Prostate gland (tissue), 2 donors: ENCODE measurements at regions not wholly inside any gene's neighbourhood (a gene's known extent, or its start where the extent isn't known, plus 50 kb on each side); places are given as distances from the start of the nearest gene placed in this dataset.

Experiments
- DNase-seq: peaks from one replicate; pipeline ENCODE4 v3.0.0-alpha.2; 2019; ENCODE audit warnings: low spot score
- H3K27ac ChIP-seq, 2 donors: fragments of 200-600 bp; sonication (generic); 2 replicates each; pipeline ENCODE4 v1.5.1; 2017 to 2019
- H3K27me3 ChIP-seq: fragments of 200-600 bp; sonication (generic); replicated peaks from 2 replicates; pipeline ENCODE4 v1.5.1; 2019; ENCODE audit not compliant: insufficient read depth
- H3K36me3 ChIP-seq, 2 donors: fragments of 200-600 bp; sonication (generic); 1 replicate in 1 of 2; 2 replicates in 1 of 2; pipeline versions ENCODE4 v1.5.1 to v1.8.1; 2017 to 2019
- H3K4me1 ChIP-seq: fragments of 200-600 bp; sonication (generic); replicated peaks from 2 replicates; pipeline ENCODE4 v1.5.1; 2019
- H3K4me3 ChIP-seq, 2 donors: fragments of 200-600 bp; sonication (generic); 2 replicates each; pipeline ENCODE4 v1.5.1; 2017 to 2019
- H3K9me3 ChIP-seq: fragments of 200-600 bp; sonication (generic); 2 replicates; pipeline ENCODE4 v1.5.1; 2017
- CTCF ChIP-seq, 4 experiments: fragments of 200-600 bp in 2 of 4; fragments of 450-650 bp in 2 of 4; sonication (generic) in 2 of 4; IDR thresholded peaks; 1 replicate in 3 of 4; 2 replicates in 1 of 4; pipeline ENCODE4 v1.5.1; 2016 to 2019; ENCODE audit warnings: antibody characterized with exemption in 4 of 4, mild to moderate bottlenecking in 2 of 4, moderate library complexity in 2 of 4
- POLR2A ChIP-seq: fragments of 450-650 bp; IDR thresholded peaks from one replicate; pipeline ENCODE4 v1.6.1; 2016; ENCODE audit warnings: antibody characterized with exemption, mild to moderate bottlenecking
- POLR2AphosphoS5 ChIP-seq: sonication (generic); formaldehyde crosslinking; IDR thresholded peaks from one replicate; pipeline ENCODE4 v1.6.1; 2017; ENCODE audit warnings: antibody characterized with exemption
- WGBS: methylation state at CpG from one replicate; pipeline ENCODE4 v1.1.5; 2018; 5-methylcytosine and 5-hydroxymethylcytosine counted together
- intact Hi-C: fragments of 100-400 bp; cut with DNase I; formaldehyde crosslinking; loops from one replicate; pipeline ENCODE4 v1.14.2; 2022

- Histone ChIP-seq H3K4me3 (no peak overlapping the region), H3K36me3 (no peaks in the 10 kb centered on the region), H3K27ac (no peak overlapping the region), H3K9me3 (no peaks in the 10 kb centered on the region), H3K27me3 (no peaks in the 10 kb centered on the region), H3K4me1 (no peaks in the 10 kb centered on the region)
- 80% methylated on average over 5 of the region's 5 CpGs for WGBS
- DNase-seq = no peak
- no peak for TF ChIP-seq CTCF (IDR thresholded peaks at IDR 0.05)
- TF ChIP-seq POLR2A = no peak
- no peak for TF ChIP-seq POLR2AphosphoS5
- intact Hi-C loops = no loop called here
Measured at GRCh38 chr18:73708591-73708990, 439.0 kb downstream of the FBXO15 start.

DNA sequence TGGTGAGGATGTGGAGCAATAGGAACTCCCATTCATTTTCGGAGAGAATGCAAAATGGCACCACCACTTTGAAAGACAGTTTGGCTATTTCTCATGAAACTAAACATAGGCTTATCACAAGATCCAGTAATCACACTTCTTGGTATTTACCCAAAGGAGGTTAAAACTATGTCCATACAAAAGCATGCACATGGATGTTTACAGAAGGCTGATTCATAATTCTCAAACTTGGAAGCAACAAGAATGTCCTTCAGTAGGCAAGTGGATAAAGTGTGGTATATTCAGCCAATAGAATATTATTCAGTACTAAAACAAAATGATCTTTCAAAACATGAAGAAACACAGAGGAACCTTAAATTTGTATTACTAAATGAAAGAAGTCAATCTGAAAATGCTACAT is 440.6 kb downstream of the FBXO15 start:
- TF ChIP-seq POLR2AphosphoS5 (peak; percentile 25), POLR2A (no peak)
- WGBS = 96% methylated on average over 1 of the region's 1 CpG
- H3K9me3 ChIP-seq = no peaks in the 10 kb centered on the region
- no peak overlapping the region for H3K4me3 ChIP-seq
- intact Hi-C loops = no loop called here
- H3K27ac ChIP-seq = no peak overlapping the region
- no peaks in the 10 kb centered on the region for H3K36me3 ChIP-seq
- DNase-seq = no peak
- no peaks in the 10 kb centered on the region for H3K27me3 ChIP-seq
- H3K4me1 ChIP-seq = no peaks in the 10 kb centered on the region

DNA sequence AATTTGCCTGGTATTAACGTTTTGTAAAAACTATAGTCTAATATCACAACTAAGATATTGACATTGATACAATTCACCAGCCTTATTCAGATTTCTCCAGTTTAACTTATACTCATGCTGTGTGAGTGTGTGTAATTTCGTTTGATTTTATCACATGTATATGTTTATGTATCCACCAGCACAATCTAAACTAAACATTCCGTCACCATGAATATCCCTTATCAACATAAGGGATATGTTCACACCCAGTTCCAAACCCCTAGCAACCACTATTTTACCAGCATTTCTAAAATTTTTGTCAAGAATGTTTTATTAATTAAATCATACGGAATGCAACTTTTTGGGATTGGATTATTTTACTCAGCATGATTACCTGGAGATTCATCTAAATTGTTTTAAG is 450.3 kb downstream of the FBXO15 start:
- intact Hi-C loops = no loop called here
- Histone ChIP-seq H3K27me3 (no peaks in the 10 kb centered on the region), H3K36me3 (no peaks in the 10 kb centered on the region), H3K9me3 (no peaks in the 10 kb centered on the region), H3K27ac (no peak overlapping the region), H3K4me1 (no peaks in the 10 kb centered on the region), H3K4me3 (no peak overlapping the region)
- WGBS = 67% methylated on average over 4 of the region's 4 CpGs
- TF ChIP-seq CTCF (IDR thresholded peaks at IDR 0.05) (no peak), POLR2AphosphoS5 (no peak), POLR2A (no peak)
- no peak for DNase-seq

DNA sequence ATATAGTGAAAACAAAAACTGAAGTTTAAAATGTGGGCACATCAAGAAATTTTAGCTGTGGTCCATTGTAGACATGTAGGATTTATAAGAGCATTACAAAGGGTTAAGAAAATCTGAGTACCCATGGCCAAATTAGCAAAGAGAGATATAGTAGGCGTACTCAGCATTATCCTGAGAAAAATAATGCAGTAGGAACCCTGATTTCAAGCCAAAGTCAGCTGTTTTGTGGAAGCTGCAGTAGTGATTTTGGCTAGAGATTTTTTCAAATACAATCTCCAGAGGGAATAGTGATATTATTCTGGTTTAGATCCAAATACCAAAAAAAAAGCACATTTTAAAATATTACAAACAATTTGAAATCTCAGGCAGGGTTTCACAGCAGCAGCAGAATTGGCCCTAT is 450.9 kb downstream of the FBXO15 start:
- no peak overlapping the region for H3K4me3 ChIP-seq
- intact Hi-C loops = no loop called here

GRCh38 chr18:73696171-73696570 is 451.5 kb downstream of the FBXO15 start:
- no peaks in the 10 kb centered on the region for H3K36me3 ChIP-seq
- H3K4me3 ChIP-seq = no peak overlapping the region
- WGBS = 98% methylated on average over 3 of the region's 3 CpGs
- intact Hi-C loops = no loop called here
- H3K9me3 ChIP-seq = no peaks in the 10 kb centered on the region
- H3K27me3 ChIP-seq = no peaks in the 10 kb centered on the region
- H3K27ac ChIP-seq = no peak overlapping the region
- TF ChIP-seq CTCF (IDR thresholded peaks at IDR 0.05) = no peak
- no peak for TF ChIP-seq POLR2A
- TF ChIP-seq POLR2AphosphoS5 = no peak
- no peak for DNase-seq
- H3K4me1 ChIP-seq = no peaks in the 10 kb centered on the region

More for the DNA sequence above, 450.9 kb downstream of the FBXO15 start:
- no peak for DNase-seq
- Histone ChIP-seq H3K27me3 (no peaks in the 10 kb centered on the region), H3K36me3 (no peaks in the 10 kb centered on the region), H3K9me3 (no peaks in the 10 kb centered on the region), H3K4me1 (no peaks in the 10 kb centered on the region), H3K27ac (no peak overlapping the region)
- TF ChIP-seq CTCF (IDR thresholded peaks at IDR 0.05) (no peak), POLR2AphosphoS5 (no peak), POLR2A (no peak)
- WGBS = 76% methylated on average over 1 of the region's 1 CpG
